Suprapubic skin (tissue), 4 donors: ENCODE measurements at regions not wholly inside any gene's neighbourhood (a gene's known extent, or its start where the extent isn't known, plus 50 kb on each side); places are given as distances from the start of the nearest gene placed in this dataset.
A peak's percentile ranks its signal among the peaks of the same experiment; 100 is the strongest.

Experiments
- DNase-seq, 2 donors: peaks; one replicate each; pipeline ENCODE4 v3.0.0-alpha.2; 2019; ENCODE audit warnings: low spot score in 2 of 2
- H3K27ac ChIP-seq: fragments of 200-600 bp; sonication (generic); one replicate; pipeline ENCODE4 v1.5.1; 2019
- H3K27me3 ChIP-seq: fragments of 200-600 bp; sonication (generic); one replicate; pipeline ENCODE4 v1.5.1; 2019
- H3K36me3 ChIP-seq: fragments of 200-600 bp; sonication (generic); one replicate; pipeline ENCODE4 v1.5.1; 2019
- H3K4me1 ChIP-seq: fragments of 200-600 bp; sonication (generic); one replicate; pipeline ENCODE4 v1.5.1; 2019
- H3K4me3 ChIP-seq: fragments of 200-600 bp; sonication (generic); one replicate; pipeline ENCODE4 v1.5.1; 2019; ENCODE audit warnings: mild to moderate bottlenecking
- H3K9me3 ChIP-seq: fragments of 200-600 bp; sonication (generic); one replicate; pipeline ENCODE4 v1.5.1; 2019
- EP300 ChIP-seq: sonication (generic); formaldehyde crosslinking; IDR thresholded peaks from one replicate; pipeline ENCODE4 v1.6.1; 2017; ENCODE audit warnings: antibody characterized with exemption
- POLR2A ChIP-seq, 2 donors: fragments of 450-650 bp; IDR thresholded peaks; one replicate each; pipeline ENCODE4 v1.6.1; 2017; ENCODE audit warnings: antibody characterized with exemption in 2 of 2, mild to moderate bottlenecking in 2 of 2, moderate library complexity in 2 of 2
- POLR2AphosphoS5 ChIP-seq, 3 donors: sonication (generic); formaldehyde crosslinking; IDR thresholded peaks; one replicate each; pipeline ENCODE4 v1.6.1; 2017; ENCODE audit warnings: antibody characterized with exemption in 3 of 3
- WGBS: methylation state at CpG from one replicate; pipeline ENCODE4 v1.1.5; 2018; 5-methylcytosine and 5-hydroxymethylcytosine counted together
- TF ChIP-seq, protein P1 (sequence below), 2 donors: fragments of 200-600 bp in 1 of 2; fragments of 450-650 bp in 1 of 2; sonication (generic) in 1 of 2; IDR thresholded peaks; one replicate each; pipeline ENCODE4 v1.5.1; 2016 to 2019; ENCODE audit warnings: antibody characterized with exemption in 2 of 2, mild to moderate bottlenecking in 1 of 2, moderate library complexity in 1 of 2

DNA sequence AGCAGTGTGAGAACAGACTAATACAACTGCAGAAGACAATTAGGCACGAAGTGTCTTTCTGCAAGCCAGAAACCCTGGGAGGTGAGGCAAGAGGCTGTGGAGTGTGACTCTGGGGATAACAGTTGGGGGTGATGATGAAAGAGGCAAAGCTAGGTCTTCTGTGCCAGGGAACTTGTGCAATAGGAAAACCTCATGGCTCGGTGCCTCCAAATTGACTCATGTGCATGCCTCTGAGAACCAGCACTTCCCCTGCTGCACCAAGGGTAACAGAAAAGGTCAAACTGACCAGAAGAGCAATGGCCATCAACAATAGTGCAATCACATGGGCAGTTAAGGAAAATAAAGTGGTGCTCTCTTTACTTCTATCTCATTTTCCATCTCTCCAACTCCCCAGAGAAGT, 136.4 kb downstream of the SCG2 start:
- peak; percentile 85 to 87 for DNase-seq
- Histone ChIP-seq H3K4me1 (no peaks in the 10 kb centered on the region), H3K27ac (peak overlapping the region; percentile 33), H3K4me3 (no peak overlapping the region), H3K9me3 (no peaks in the 10 kb centered on the region), H3K36me3 (no peaks in the 10 kb centered on the region), H3K27me3 (no peaks in the 10 kb centered on the region)
- WGBS, result 18% methylated on average over 2 of the region's 2 CpGs
- TF ChIP-seq POLR2A (IDR thresholded peaks at IDR 0.05), result no peak
- peak; percentile 74 to 98 (median 87) for TF ChIP-seq POLR2AphosphoS5 (IDR thresholded peaks at IDR 0.05)

DNA sequence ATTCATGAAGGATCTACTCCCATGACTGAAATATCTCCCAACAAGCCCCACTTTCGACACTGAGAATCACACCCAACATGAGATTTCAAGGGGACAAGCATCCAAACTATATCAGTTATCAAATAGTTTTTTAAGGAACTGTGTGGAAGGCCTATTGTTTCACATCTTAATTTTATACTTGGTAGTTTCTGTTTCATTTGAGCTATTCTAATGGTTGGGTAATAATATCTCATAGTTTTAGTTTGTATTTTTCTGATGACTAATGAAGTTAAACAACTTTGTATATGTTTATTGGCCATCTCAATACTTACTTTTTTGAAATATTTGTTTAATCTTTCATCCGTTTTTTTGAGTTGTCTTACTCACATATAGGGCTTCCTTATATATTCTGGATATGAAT, 135.0 kb downstream of the SCG2 start:
- DNase-seq, result no peak
- TF ChIP-seq EP300, result no peak
- TF ChIP-seq POLR2AphosphoS5 (IDR thresholded peaks at IDR 0.05), result no peak
- TF ChIP-seq POLR2A (IDR thresholded peaks at IDR 0.05), result no peak
- TF ChIP-seq, protein P1, sequence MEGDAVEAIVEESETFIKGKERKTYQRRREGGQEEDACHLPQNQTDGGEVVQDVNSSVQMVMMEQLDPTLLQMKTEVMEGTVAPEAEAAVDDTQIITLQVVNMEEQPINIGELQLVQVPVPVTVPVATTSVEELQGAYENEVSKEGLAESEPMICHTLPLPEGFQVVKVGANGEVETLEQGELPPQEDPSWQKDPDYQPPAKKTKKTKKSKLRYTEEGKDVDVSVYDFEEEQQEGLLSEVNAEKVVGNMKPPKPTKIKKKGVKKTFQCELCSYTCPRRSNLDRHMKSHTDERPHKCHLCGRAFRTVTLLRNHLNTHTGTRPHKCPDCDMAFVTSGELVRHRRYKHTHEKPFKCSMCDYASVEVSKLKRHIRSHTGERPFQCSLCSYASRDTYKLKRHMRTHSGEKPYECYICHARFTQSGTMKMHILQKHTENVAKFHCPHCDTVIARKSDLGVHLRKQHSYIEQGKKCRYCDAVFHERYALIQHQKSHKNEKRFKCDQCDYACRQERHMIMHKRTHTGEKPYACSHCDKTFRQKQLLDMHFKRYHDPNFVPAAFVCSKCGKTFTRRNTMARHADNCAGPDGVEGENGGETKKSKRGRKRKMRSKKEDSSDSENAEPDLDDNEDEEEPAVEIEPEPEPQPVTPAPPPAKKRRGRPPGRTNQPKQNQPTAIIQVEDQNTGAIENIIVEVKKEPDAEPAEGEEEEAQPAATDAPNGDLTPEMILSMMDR (IDR thresholded peaks at IDR 0.05), result no peak
- H3K9me3 ChIP-seq, result no peaks in the 10 kb centered on the region
- H3K27me3 ChIP-seq, result no peaks in the 10 kb centered on the region
- no peaks in the 10 kb centered on the region for H3K4me1 ChIP-seq
- no peak overlapping the region for H3K4me3 ChIP-seq
- WGBS, result 61% methylated on average over 2 of the region's 2 CpGs
- H3K27ac ChIP-seq, result no peak overlapping the region
- H3K36me3 ChIP-seq, result no peaks in the 10 kb centered on the region

- H3K9me3 ChIP-seq, result no peaks in the 10 kb centered on the region
- DNase-seq, result peak; percentile 80 to 81
- H3K27me3 ChIP-seq, result no peaks in the 10 kb centered on the region
- no peaks in the 10 kb centered on the region for H3K4me1 ChIP-seq
- no peak overlapping the region for H3K4me3 ChIP-seq
- no peaks in the 10 kb centered on the region for H3K36me3 ChIP-seq
- peak overlapping the region; percentile 71 for H3K27ac ChIP-seq
- WGBS, result 77% methylated on average over 6 of the region's 6 CpGs
- TF ChIP-seq POLR2AphosphoS5 (IDR thresholded peaks at IDR 0.05), result peak in 1 of 3 donors; percentile 18
- TF ChIP-seq EP300, result no peak
- no peak for TF ChIP-seq POLR2A (IDR thresholded peaks at IDR 0.05)
- TF ChIP-seq, protein P1 (IDR thresholded peaks at IDR 0.05), result no peak
These were observed 132.7 kb downstream of the SCG2 start for GRCh38 chr2:223469270-223470046.

GRCh38 chr2:223470602-223471001, 131.6 kb downstream of the SCG2 start:
- Histone ChIP-seq H3K4me3 (no peak overlapping the region), H3K27ac (no peak overlapping the region), H3K9me3 (no peaks in the 10 kb centered on the region), H3K27me3 (no peaks in the 10 kb centered on the region), H3K36me3 (no peaks in the 10 kb centered on the region), H3K4me1 (no peaks in the 10 kb centered on the region)
- DNase-seq, result no peak
- TF ChIP-seq POLR2AphosphoS5 (IDR thresholded peaks at IDR 0.05), result no peak
- TF ChIP-seq POLR2A (IDR thresholded peaks at IDR 0.05), result no peak
- TF ChIP-seq, protein P1 (IDR thresholded peaks at IDR 0.05), result no peak
- TF ChIP-seq EP300, result no peak
- 42% methylated on average over 2 of the region's 2 CpGs for WGBS

DNA sequence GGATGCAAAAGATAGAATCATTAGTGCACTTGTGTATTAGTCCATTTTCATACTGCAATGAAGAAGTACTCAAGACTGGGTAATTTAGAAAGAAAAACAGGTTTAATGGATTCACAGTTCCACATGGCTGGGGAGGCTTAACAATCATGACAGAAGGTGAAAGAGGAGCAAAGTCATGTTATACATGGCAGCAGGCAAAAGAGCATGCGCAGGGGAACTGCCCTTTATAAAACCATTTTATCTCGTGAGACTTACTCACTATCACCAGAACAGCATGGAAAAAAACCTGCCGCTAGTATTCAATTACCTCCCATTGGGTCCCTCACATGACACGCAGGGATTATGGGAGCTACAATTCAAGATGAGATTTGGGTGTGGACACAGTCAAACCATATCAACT, 129.4 kb downstream of the SCG2 start:
- Histone ChIP-seq H3K9me3 (no peaks in the 10 kb centered on the region), H3K4me1 (no peaks in the 10 kb centered on the region), H3K36me3 (no peaks in the 10 kb centered on the region), H3K4me3 (no peak overlapping the region), H3K27ac (no peak overlapping the region), H3K27me3 (no peaks in the 10 kb centered on the region)
- TF ChIP-seq POLR2AphosphoS5 (IDR thresholded peaks at IDR 0.05), result no peak
- TF ChIP-seq POLR2A (IDR thresholded peaks at IDR 0.05), result no peak
- TF ChIP-seq, protein P1 (IDR thresholded peaks at IDR 0.05), result no peak
- TF ChIP-seq EP300, result no peak
- 96% methylated on average over 4 of the region's 4 CpGs for WGBS
- DNase-seq, result no peak
